CD14-positive monocyte (primary cell): ENCODE measurements at regions not wholly inside any gene's neighbourhood (a gene's known extent, or its start where the extent isn't known, plus 50 kb on each side); places are given as distances from the start of the nearest gene placed in this dataset.

Experiments used
- DNase-seq, 3 donors: peaks; one replicate each; pipeline ENCODE4 v3.0.0-alpha.2; 2011 to 2022
- H2AFZ ChIP-seq: 2 replicates; pipeline ENCODE4 v1.6.0; 2012; ENCODE audit warnings: mild to moderate bottlenecking, low read depth, low read length, inconsistent platforms; ENCODE audit not compliant: insufficient read depth, poor library complexity, severe bottlenecking
- H3K27ac ChIP-seq, 2 donors: 1 replicate in 1 of 2; 2 replicates in 1 of 2; pipeline ENCODE4 v1.5.1; 2012 to 2013; ENCODE audit warnings: low read length in 2 of 2, control low read depth in 1 of 2, inconsistent platforms in 1 of 2, low read depth in 1 of 2, mild to moderate bottlenecking in 1 of 2
- H3K27me3 ChIP-seq, 2 donors: one replicate each; pipeline versions ENCODE4 v1.6.0 to v1.6.1; 2011 to 2013; ENCODE audit warnings: low read length in 2 of 2; ENCODE audit not compliant: control insufficient read depth in 2 of 2, insufficient read depth in 2 of 2
- H3K36me3 ChIP-seq, 2 donors: replicated peaks in 1 of 2; 1 replicate in 1 of 2; 2 replicates in 1 of 2; pipeline versions ENCODE4 v1.5.1 to v1.6.1; 2012 to 2013; ENCODE audit warnings: low read length in 2 of 2, control low read depth in 1 of 2, inconsistent platforms in 1 of 2, mild to moderate bottlenecking in 1 of 2; ENCODE audit not compliant: insufficient read depth in 2 of 2, control insufficient read depth in 1 of 2
- H3K4me1 ChIP-seq, 2 donors: 1 replicate in 1 of 2; 2 replicates in 1 of 2; pipeline versions ENCODE4 v1.5.1 to v1.6.1; 2012 to 2013; ENCODE audit warnings: low read length in 2 of 2, control low read depth in 1 of 2, inconsistent platforms in 1 of 2, mild to moderate bottlenecking in 1 of 2, moderate library complexity in 1 of 2; ENCODE audit not compliant: insufficient read depth in 2 of 2, control insufficient read depth in 1 of 2
- H3K4me2 ChIP-seq: replicated peaks from 2 replicates; pipeline ENCODE3; 2012; ENCODE audit warnings: low read length, moderate library complexity, mild to moderate bottlenecking; ENCODE audit not compliant: poor library complexity, severe bottlenecking; ENCODE audit errors: extremely low read depth
- H3K4me3 ChIP-seq, 3 experiments: fragments of 200-600 bp in 1 of 3; sonication (generic) in 1 of 3; replicated peaks in 1 of 3; 1 replicate in 2 of 3; 2 replicates in 1 of 3; pipeline ENCODE4 v1.5.1; 2011 to 2013; ENCODE audit warnings: low read length in 3 of 3, mild to moderate bottlenecking in 3 of 3, control low read depth in 2 of 3, low read depth in 2 of 3, inconsistent platforms in 1 of 3, moderate library complexity in 1 of 3
- H3K79me2 ChIP-seq: 2 replicates; pipeline ENCODE4 v1.6.0; 2012; ENCODE audit warnings: mild to moderate bottlenecking, control low read depth, inconsistent platforms, low read length, moderate library complexity; ENCODE audit not compliant: insufficient read depth
- H3K9ac ChIP-seq: 2 replicates; pipeline ENCODE4 v1.6.0; 2017; ENCODE audit warnings: low read length, mild to moderate bottlenecking; ENCODE audit not compliant: insufficient read depth, poor library complexity, severe bottlenecking
- H3K9me3 ChIP-seq, 2 donors: replicated peaks in 1 of 2; 1 replicate in 1 of 2; 2 replicates in 1 of 2; pipeline versions ENCODE4 v1.5.1 to v1.6.1; 2012 to 2013; ENCODE audit warnings: low read length in 2 of 2, control low read depth in 1 of 2; ENCODE audit not compliant: control insufficient read depth in 1 of 2, insufficient read depth in 1 of 2
- H4K20me1 ChIP-seq: 2 replicates; pipeline ENCODE4 v1.6.0; 2012; ENCODE audit warnings: mild to moderate bottlenecking, low read length, control low read depth, moderate library complexity; ENCODE audit not compliant: insufficient read depth
- H3K27ac Mint-ChIP-seq, 7 donors: one replicate each; pipeline ENCODE4 v1.8.0; 2020; ENCODE audit warnings: mild to moderate bottlenecking in 7 of 7, mixed read lengths in 7 of 7, moderate library complexity in 6 of 7, inconsistent platforms in 2 of 7
- H3K27me3 Mint-ChIP-seq, 3 donors: one replicate each; pipeline ENCODE4 v1.8.0; 2021 to 2022; ENCODE audit warnings: low read depth in 3 of 3, mild to moderate bottlenecking in 3 of 3, mixed read lengths in 3 of 3, moderate library complexity in 3 of 3, inconsistent platforms in 1 of 3
- H3K36me3 Mint-ChIP-seq, 2 donors: one replicate each; pipeline ENCODE4 v1.8.0; 2020; ENCODE audit warnings: mixed read lengths in 2 of 2, inconsistent platforms in 1 of 2, mild to moderate bottlenecking in 1 of 2
- H3K4me1 Mint-ChIP-seq: one replicate; pipeline ENCODE4 v1.8.0; 2020; ENCODE audit warnings: mild to moderate bottlenecking, mixed read lengths
- H3K4me3 Mint-ChIP-seq, 2 donors: one replicate each; pipeline ENCODE4 v1.8.0; 2020; ENCODE audit warnings: mild to moderate bottlenecking in 2 of 2, mixed read lengths in 2 of 2, moderate library complexity in 1 of 2
- H3K9me3 Mint-ChIP-seq, 7 donors: one replicate each; pipeline ENCODE4 v1.8.0; 2020 to 2022; ENCODE audit warnings: mixed read lengths in 7 of 7, mild to moderate bottlenecking in 6 of 7, moderate library complexity in 6 of 7, inconsistent platforms in 2 of 7
- CTCF ChIP-seq: fragments of 200-600 bp; IDR thresholded peaks from one replicate; pipeline ENCODE4 v1.8.0; 2022; ENCODE audit warnings: antibody characterized with exemption, mild to moderate bottlenecking
- WGBS: methylation state at CpG from one replicate; pipeline ENCODE4 v1.1.5; 2013; ENCODE audit warnings: missing lambda C conversion rate; ENCODE audit not compliant: insufficient coverage; 5-methylcytosine and 5-hydroxymethylcytosine counted together
- intact Hi-C, 2 donors: fragments of 100-400 bp; cut with micrococcal nuclease; formaldehyde crosslinking; loops; one replicate each; pipeline versions ENCODE4 v1.15.0 to v1.15.1; 2023

GRCh38 chr6:113377362-113377942 is 479.7 kb upstream of the MARCKS start:
- Mint-ChIP-seq H3K27ac (no peak overlapping the region), H3K4me3 (peak overlapping the region in 1 of 2 donors; percentile 44)

GRCh38 chr6:113380591-113380990 is 476.6 kb upstream of the MARCKS start:
- no peaks in the 10 kb centered on the region for H3K4me1 Mint-ChIP-seq
- Histone ChIP-seq H3K27ac (no peak overlapping the region), H4K20me1 (no peaks in the 10 kb centered on the region), H3K4me2 (no peak overlapping the region), H3K9ac (no peak overlapping the region), H3K4me1 (no peaks in the 10 kb centered on the region), H3K79me2 (no peaks in the 10 kb centered on the region), H2AFZ (no peak overlapping the region), H3K4me3 (no peak overlapping the region), H3K27me3 (peaks cover 0 to 5% of the 10 kb centered on the region in 2 donors), H3K36me3 (no peaks in the 10 kb centered on the region), H3K9me3 (no peaks in the 10 kb centered on the region)
- H3K4me3 Mint-ChIP-seq = peak overlapping the region in 1 of 2 donors; percentile 57
- H3K27ac Mint-ChIP-seq = no peak overlapping the region
- no peak for DNase-seq
- 60% methylated on average over 1 of the region's 3 CpGs for WGBS
- no peaks in the 10 kb centered on the region for H3K9me3 Mint-ChIP-seq
- peaks cover 0 to 21% (median 11%) of the 10 kb centered on the region in 3 donors for H3K27me3 Mint-ChIP-seq
- no peaks in the 10 kb centered on the region for H3K36me3 Mint-ChIP-seq
- TF ChIP-seq CTCF = no peak
- intact Hi-C loops = no loop called here

More at GRCh38 chr6:113377362-113377942, 479.7 kb upstream of the MARCKS start:
- no peak for TF ChIP-seq CTCF
- no peaks in the 10 kb centered on the region for H3K9me3 Mint-ChIP-seq
- peaks cover 2 to 13% (median 13%) of the 10 kb centered on the region in 3 donors for H3K27me3 Mint-ChIP-seq
- DNase-seq = no peak
- intact Hi-C loops = no loop called here
- no peak overlapping the region for H3K9ac ChIP-seq
- no CpG with 5 or more reads among the region's 4 CpGs for WGBS
- H4K20me1 ChIP-seq = no peaks in the 10 kb centered on the region
- no peaks in the 10 kb centered on the region for H3K79me2 ChIP-seq
- H3K36me3 ChIP-seq = no peaks in the 10 kb centered on the region
- no peak overlapping the region for H2AFZ ChIP-seq
- no peaks in the 10 kb centered on the region for H3K36me3 Mint-ChIP-seq
- H3K4me1 ChIP-seq = no peaks in the 10 kb centered on the region
- H3K9me3 ChIP-seq = no peaks in the 10 kb centered on the region
- H3K27me3 ChIP-seq = peaks cover 0 to 5% of the 10 kb centered on the region in 2 donors
- no peak overlapping the region for H3K4me2 ChIP-seq
- H3K4me3 ChIP-seq = no peak overlapping the region
- H3K4me1 Mint-ChIP-seq = no peaks in the 10 kb centered on the region
- no peak overlapping the region for H3K27ac ChIP-seq
